Uterus (tissue), 2 donors: ENCODE measurements at regions not wholly inside any gene's neighbourhood (a gene's known extent, or its start where the extent isn't known, plus 50 kb on each side); places are given as distances from the start of the nearest gene placed in this dataset.

Source experiments
- POLR2A ChIP-seq, 2 donors: fragments of 450-650 bp; IDR thresholded peaks; one replicate each; pipeline ENCODE4 v1.6.1; 2016; ENCODE audit warnings: antibody characterized with exemption in 2 of 2, mild to moderate bottlenecking in 1 of 2, moderate library complexity in 1 of 2
- TF ChIP-seq, protein P1 (sequence below), 4 experiments: fragments of 200-600 bp in 2 of 4; fragments of 450-650 bp in 2 of 4; sonication (generic) in 2 of 4; IDR thresholded peaks; one replicate each; pipeline ENCODE4 v1.5.1; 2016 to 2019; ENCODE audit warnings: antibody characterized with exemption in 4 of 4, mild to moderate bottlenecking in 2 of 4, moderate library complexity in 1 of 4

DNA sequence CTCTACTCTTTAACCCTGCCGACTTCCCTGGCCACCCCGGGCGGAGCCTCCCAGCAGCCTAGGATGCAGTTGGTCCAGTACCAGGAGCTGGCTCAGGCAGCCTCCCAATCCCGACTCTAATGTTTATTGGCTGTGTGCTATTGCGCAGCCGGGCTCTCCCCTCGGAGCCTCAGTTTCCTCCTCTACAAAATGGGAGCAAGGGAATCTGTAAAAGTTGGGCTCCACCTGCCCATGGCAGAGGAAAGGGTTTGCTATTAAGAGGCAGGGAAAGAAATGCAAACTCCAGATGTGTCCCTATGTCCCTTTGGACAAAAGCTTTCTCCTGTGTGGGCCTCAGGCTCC lies 140.8 kb upstream of the PJA1 start:
- TF ChIP-seq, protein P1, sequence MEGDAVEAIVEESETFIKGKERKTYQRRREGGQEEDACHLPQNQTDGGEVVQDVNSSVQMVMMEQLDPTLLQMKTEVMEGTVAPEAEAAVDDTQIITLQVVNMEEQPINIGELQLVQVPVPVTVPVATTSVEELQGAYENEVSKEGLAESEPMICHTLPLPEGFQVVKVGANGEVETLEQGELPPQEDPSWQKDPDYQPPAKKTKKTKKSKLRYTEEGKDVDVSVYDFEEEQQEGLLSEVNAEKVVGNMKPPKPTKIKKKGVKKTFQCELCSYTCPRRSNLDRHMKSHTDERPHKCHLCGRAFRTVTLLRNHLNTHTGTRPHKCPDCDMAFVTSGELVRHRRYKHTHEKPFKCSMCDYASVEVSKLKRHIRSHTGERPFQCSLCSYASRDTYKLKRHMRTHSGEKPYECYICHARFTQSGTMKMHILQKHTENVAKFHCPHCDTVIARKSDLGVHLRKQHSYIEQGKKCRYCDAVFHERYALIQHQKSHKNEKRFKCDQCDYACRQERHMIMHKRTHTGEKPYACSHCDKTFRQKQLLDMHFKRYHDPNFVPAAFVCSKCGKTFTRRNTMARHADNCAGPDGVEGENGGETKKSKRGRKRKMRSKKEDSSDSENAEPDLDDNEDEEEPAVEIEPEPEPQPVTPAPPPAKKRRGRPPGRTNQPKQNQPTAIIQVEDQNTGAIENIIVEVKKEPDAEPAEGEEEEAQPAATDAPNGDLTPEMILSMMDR (IDR thresholded peaks at IDR 0.05) = no peak
- TF ChIP-seq POLR2A (IDR thresholded peaks at IDR 0.05) = no peak
